Stomach (tissue), 4 donors: ENCODE measurements at regions not wholly inside any gene's neighbourhood (a gene's known extent, or its start where the extent isn't known, plus 50 kb on each side); places are given as distances from the start of the nearest gene placed in this dataset.

ENCODE experiments used
- CTCF ChIP-seq, 7 experiments: fragments of 450-650 bp in 4 of 7; fragments of 200-600 bp in 3 of 7; sonication (generic) in 3 of 7; IDR thresholded peaks; one replicate each; pipeline ENCODE4 v1.5.1; 2016 to 2019; ENCODE audit warnings: antibody characterized with exemption in 7 of 7, control low read depth in 2 of 7, mild to moderate bottlenecking in 1 of 7
- EP300 ChIP-seq: sonication (generic); formaldehyde crosslinking; IDR thresholded peaks from one replicate; pipeline ENCODE4 v1.6.1; 2017; ENCODE audit warnings: antibody characterized with exemption
- POLR2A ChIP-seq, 4 donors: fragments of 450-650 bp; IDR thresholded peaks; one replicate each; pipeline ENCODE4 v1.6.1; 2016; ENCODE audit warnings: antibody characterized with exemption in 4 of 4, control low read depth in 2 of 4, mild to moderate bottlenecking in 1 of 4, moderate library complexity in 1 of 4
- POLR2AphosphoS5 ChIP-seq, 3 donors: sonication (generic); formaldehyde crosslinking; IDR thresholded peaks; one replicate each; pipeline ENCODE4 v1.6.1; 2016; ENCODE audit warnings: antibody characterized with exemption in 3 of 3

GRCh38 chr4:124025000-124025399 is 628.4 kb downstream of the SPRY1 start:
- TF ChIP-seq CTCF (IDR thresholded peaks at IDR 0.05), result no peak
- TF ChIP-seq POLR2A (IDR thresholded peaks at IDR 0.05), result no peak
- TF ChIP-seq EP300, result no peak
- TF ChIP-seq POLR2AphosphoS5 (IDR thresholded peaks at IDR 0.05), result no peak
